GM12892 (cell line): ENCODE measurements at regions not wholly inside any gene's neighbourhood (a gene's known extent, or its start where the extent isn't known, plus 50 kb on each side); places are given as distances from the start of the nearest gene placed in this dataset.

Experiments
- POLR2A ChIP-seq: IDR thresholded peaks from 2 replicates; pipeline ENCODE4 v1.6.1; 2011; ENCODE audit warnings: low read depth, low read length, control low read depth
- TAF1 ChIP-seq: IDR thresholded peaks from 2 replicates; pipeline ENCODE4 v1.6.1; 2011; ENCODE audit warnings: low read depth, mild to moderate bottlenecking, control low read depth, low read length, borderline replicate concordance

- TF ChIP-seq POLR2A (no peak), TAF1 (no peak)
Measured at GRCh38 chr3:193168931-193169330, 72.1 kb upstream of the PLAAT1 start.
